Vagina (tissue), 2 donors: ENCODE measurements at regions not wholly inside any gene's neighbourhood (a gene's known extent, or its start where the extent isn't known, plus 50 kb on each side); places are given as distances from the start of the nearest gene placed in this dataset.
A peak's percentile ranks its signal among the peaks of the same experiment; 100 is the strongest.

Experiments used
- DNase-seq, 2 donors: peaks; one replicate each; pipeline ENCODE4 v3.0.0-alpha.2; 2017; ENCODE audit errors: extremely low spot score in 2 of 2
- H3K27ac ChIP-seq: fragments of 200-600 bp; sonication (generic); one replicate; pipeline ENCODE4 v1.5.1; 2019
- H3K27me3 ChIP-seq: fragments of 200-600 bp; sonication (generic); one replicate; pipeline ENCODE4 v1.5.1; 2019
- H3K36me3 ChIP-seq, 2 donors: fragments of 200-600 bp; sonication (generic); one replicate each; pipeline ENCODE4 v1.5.1; 2017 to 2019
- H3K4me1 ChIP-seq: fragments of 200-600 bp; sonication (generic); one replicate; pipeline ENCODE4 v1.5.1; 2019
- H3K4me3 ChIP-seq, 2 donors: fragments of 200-600 bp; sonication (generic); 1 replicate in 1 of 2; 2 replicates in 1 of 2; pipeline ENCODE4 v1.5.1; 2016 to 2019
- H3K9me3 ChIP-seq: fragments of 200-600 bp; sonication (generic); one replicate; pipeline ENCODE4 v1.5.1; 2019
- POLR2A ChIP-seq, 2 donors: fragments of 450-650 bp; IDR thresholded peaks; one replicate each; pipeline ENCODE4 v1.6.1; 2017; ENCODE audit warnings: antibody characterized with exemption in 2 of 2, mild to moderate bottlenecking in 2 of 2, moderate library complexity in 2 of 2
- POLR2AphosphoS5 ChIP-seq, 2 donors: sonication (generic); formaldehyde crosslinking; IDR thresholded peaks; one replicate each; pipeline ENCODE4 v1.9.0; 2017; ENCODE audit warnings: antibody characterized with exemption in 2 of 2, mild to moderate bottlenecking in 2 of 2, low read depth in 1 of 2; ENCODE audit not compliant: insufficient read depth in 1 of 2
- intact Hi-C: fragments of 100-400 bp; cut with DNase I; formaldehyde crosslinking; loops from one replicate; pipeline ENCODE4 v1.15.1; 2023
- TF ChIP-seq, protein P1 (sequence below), 3 experiments: fragments of 450-650 bp in 2 of 3; fragments of 200-600 bp in 1 of 3; sonication (generic) in 1 of 3; IDR thresholded peaks; one replicate each; pipeline ENCODE4 v1.5.1; 2017 to 2019; ENCODE audit warnings: antibody characterized with exemption in 3 of 3, mild to moderate bottlenecking in 2 of 3, moderate library complexity in 2 of 3

DNA sequence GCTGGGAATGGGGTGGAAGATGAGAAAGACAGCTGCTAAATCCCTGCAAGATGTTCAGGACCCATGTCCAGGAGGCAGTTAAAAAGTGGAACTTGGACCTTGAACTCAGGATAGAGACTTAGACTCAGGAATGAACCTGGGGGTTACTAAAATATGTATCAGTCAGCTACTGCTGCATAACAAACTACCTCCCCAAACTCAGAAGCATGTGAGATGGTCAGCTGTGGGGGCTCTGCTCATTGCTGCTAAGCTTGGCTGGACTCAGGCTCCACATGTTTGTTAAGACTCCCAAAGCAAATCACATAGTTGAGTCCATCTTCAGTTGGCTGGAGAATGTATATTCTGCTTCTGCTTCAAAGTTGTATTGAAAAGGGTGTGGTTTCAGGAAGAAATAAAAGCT, 61.4 kb upstream of the COPS8 start:
- intact Hi-C loops: loop anchor here (10.0 kb wide), 1 partner anchor 519 kb away; a partner anchor contains a TSS

DNA sequence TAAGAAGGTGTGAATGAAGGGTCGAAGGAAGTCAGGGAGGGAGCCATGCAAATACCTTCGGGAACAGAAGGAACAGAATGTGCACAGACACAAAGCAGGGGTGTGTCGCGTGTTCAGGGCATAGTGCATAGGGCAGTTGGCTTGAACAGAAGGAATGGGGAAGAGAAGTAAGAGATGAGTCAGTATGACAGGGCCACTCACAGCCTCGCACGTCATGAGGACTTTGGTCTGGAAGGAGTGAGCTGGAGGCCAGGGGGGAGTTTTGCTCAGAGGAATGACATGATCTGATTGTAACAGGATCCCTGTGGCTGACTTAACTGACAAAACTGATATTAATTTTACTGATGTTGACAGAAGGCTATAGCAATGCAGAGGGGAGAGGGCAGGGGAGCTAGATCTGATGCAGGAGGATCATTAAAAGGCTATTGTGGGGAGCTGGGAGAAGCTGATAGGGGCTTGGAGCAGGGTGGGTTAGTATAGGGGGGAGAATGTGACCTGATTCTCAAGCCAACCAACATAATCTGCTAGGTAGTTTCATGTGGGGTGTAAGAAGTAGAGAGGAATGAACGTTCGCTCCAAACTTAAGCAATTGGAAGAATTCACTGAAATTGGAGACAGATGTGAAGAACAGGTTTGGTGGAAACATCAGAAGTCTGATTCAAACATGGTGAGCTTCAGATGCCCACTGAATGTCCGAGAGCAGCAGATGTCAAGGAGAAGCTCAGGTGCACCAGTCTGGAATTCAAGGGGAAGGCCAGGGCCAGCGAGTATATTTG, 60.4 kb upstream of the COPS8 start:
- intact Hi-C loops: loop anchor here (10.0 kb wide), 1 partner anchor 520 kb away; a partner anchor contains a TSS
- Histone ChIP-seq H3K9me3 (no peaks in the 10 kb centered on the region), H3K27ac (no peak overlapping the region), H3K36me3 (no peaks in the 10 kb centered on the region), H3K27me3 (no peaks in the 10 kb centered on the region), H3K4me3 (no peak overlapping the region), H3K4me1 (no peaks in the 10 kb centered on the region)
- TF ChIP-seq, protein P1, sequence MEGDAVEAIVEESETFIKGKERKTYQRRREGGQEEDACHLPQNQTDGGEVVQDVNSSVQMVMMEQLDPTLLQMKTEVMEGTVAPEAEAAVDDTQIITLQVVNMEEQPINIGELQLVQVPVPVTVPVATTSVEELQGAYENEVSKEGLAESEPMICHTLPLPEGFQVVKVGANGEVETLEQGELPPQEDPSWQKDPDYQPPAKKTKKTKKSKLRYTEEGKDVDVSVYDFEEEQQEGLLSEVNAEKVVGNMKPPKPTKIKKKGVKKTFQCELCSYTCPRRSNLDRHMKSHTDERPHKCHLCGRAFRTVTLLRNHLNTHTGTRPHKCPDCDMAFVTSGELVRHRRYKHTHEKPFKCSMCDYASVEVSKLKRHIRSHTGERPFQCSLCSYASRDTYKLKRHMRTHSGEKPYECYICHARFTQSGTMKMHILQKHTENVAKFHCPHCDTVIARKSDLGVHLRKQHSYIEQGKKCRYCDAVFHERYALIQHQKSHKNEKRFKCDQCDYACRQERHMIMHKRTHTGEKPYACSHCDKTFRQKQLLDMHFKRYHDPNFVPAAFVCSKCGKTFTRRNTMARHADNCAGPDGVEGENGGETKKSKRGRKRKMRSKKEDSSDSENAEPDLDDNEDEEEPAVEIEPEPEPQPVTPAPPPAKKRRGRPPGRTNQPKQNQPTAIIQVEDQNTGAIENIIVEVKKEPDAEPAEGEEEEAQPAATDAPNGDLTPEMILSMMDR (IDR thresholded peaks at IDR 0.05): no peak
- TF ChIP-seq POLR2AphosphoS5 (IDR thresholded peaks at IDR 0.05; ENCODE audit: insufficient read depth in 1 of 2, low read depth in 1 of 2): no peak
- TF ChIP-seq POLR2A (IDR thresholded peaks at IDR 0.05): no peak
- no peak for DNase-seq

More for the DNA sequence above, 61.4 kb upstream of the COPS8 start:
- no peak for DNase-seq
- Histone ChIP-seq H3K4me1 (no peaks in the 10 kb centered on the region), H3K27me3 (no peaks in the 10 kb centered on the region), H3K27ac (no peak overlapping the region), H3K9me3 (no peaks in the 10 kb centered on the region), H3K36me3 (no peaks in the 10 kb centered on the region), H3K4me3 (no peak overlapping the region)
- TF ChIP-seq, protein P1 (IDR thresholded peaks at IDR 0.05): no peak
- no peak for TF ChIP-seq POLR2AphosphoS5 (IDR thresholded peaks at IDR 0.05; ENCODE audit: insufficient read depth in 1 of 2, low read depth in 1 of 2)
- no peak for TF ChIP-seq POLR2A (IDR thresholded peaks at IDR 0.05)

DNA sequence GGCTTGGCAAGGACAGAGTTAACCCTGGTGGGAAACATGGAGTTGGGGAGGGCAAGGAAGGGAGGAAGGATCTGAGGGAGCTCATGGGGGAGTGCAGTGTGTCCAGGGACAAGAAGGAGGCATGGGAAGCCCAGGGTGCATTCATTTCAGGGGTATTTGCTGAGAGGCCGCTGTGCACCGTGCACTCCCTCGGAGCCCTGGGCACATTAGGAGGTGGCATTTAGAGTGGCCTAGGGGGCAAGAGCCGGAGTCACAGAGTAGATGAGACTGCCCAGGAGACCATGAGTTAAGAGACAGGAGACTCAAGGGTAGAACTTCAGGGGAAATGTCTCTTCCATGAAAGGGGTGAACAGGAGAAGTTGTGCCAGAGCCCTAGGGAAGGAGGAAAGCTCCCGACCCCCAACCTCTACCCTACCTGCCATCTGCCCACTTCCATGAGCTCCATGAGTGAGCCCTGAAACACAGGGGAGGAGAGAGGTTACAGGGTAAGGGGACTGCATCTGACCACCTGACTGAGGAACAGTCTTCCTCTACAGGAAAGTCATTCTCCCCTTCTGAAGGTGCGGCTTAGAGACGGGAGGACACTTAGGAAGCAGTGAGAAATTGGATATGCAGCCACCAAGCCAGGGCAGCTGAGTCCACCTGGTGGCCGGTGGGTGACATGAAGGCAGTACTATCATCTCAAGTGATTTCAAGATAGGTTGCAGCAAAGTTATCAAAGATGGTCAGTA, 58.5 kb upstream of the COPS8 start:
- no peak overlapping the region for H3K4me3 ChIP-seq
- no peak overlapping the region for H3K27ac ChIP-seq
- DNase-seq: no peak
- TF ChIP-seq, protein P1 (IDR thresholded peaks at IDR 0.05): peak; percentile 52 to 88 (median 87)
- TF ChIP-seq POLR2AphosphoS5 (IDR thresholded peaks at IDR 0.05; ENCODE audit: insufficient read depth in 1 of 2, low read depth in 1 of 2): peak in 1 of 2 donors; percentile 35
- no peak for TF ChIP-seq POLR2A (IDR thresholded peaks at IDR 0.05)
- no peaks in the 10 kb centered on the region for H3K9me3 ChIP-seq
- intact Hi-C loops: loop anchor here (10.0 kb wide), 1 partner anchor 522 kb away; a partner anchor contains a TSS
- H3K27me3 ChIP-seq: no peaks in the 10 kb centered on the region
- no peaks in the 10 kb centered on the region for H3K4me1 ChIP-seq
- H3K36me3 ChIP-seq: no peaks in the 10 kb centered on the region

GRCh38 chr2:237027712-237028029, 58.0 kb upstream of the COPS8 start:
- no peak for DNase-seq
- H3K4me1 ChIP-seq: no peaks in the 10 kb centered on the region
- TF ChIP-seq, protein P1 (IDR thresholded peaks at IDR 0.05): no peak
- TF ChIP-seq POLR2AphosphoS5 (IDR thresholded peaks at IDR 0.05; ENCODE audit: insufficient read depth in 1 of 2, low read depth in 1 of 2) (no peak), POLR2A (IDR thresholded peaks at IDR 0.05) (no peak)
- no peak overlapping the region for H3K27ac ChIP-seq
- H3K27me3 ChIP-seq: no peaks in the 10 kb centered on the region
- H3K36me3 ChIP-seq: no peaks in the 10 kb centered on the region
- no peaks in the 10 kb centered on the region for H3K9me3 ChIP-seq
- intact Hi-C loops: loop anchor here (10.0 kb wide), 1 partner anchor 523 kb away; a partner anchor contains a TSS
- H3K4me3 ChIP-seq: no peak overlapping the region
